Loucy (cell line): ENCODE measurements at regions not wholly inside any gene's neighbourhood (a gene's known extent, or its start where the extent isn't known, plus 50 kb on each side); places are given as distances from the start of the nearest gene placed in this dataset.

Experiments
- H2AFZ ChIP-seq: fragments of 200-600 bp; sonication (generic); 2 replicates; pipeline ENCODE4 v1.6.0; 2016; ENCODE audit warnings: antibody characterized with exemption, mild to moderate bottlenecking, low read length, moderate library complexity
- H3F3A ChIP-seq: fragments of 200-600 bp; 2 replicates; pipeline ENCODE4 v1.6.0; 2016; ENCODE audit warnings: antibody characterized with exemption, low read depth, mild to moderate bottlenecking
- H3K27me3 ChIP-seq: fragments of 200-600 bp; sonication (generic); 2 replicates; pipeline ENCODE4 v1.6.1; 2014; ENCODE audit warnings: low read length, mild to moderate bottlenecking; ENCODE audit not compliant: insufficient read depth, poor library complexity, severe bottlenecking
- H3K36me3 ChIP-seq: fragments of 200-600 bp; sonication (generic); 2 replicates; pipeline ENCODE4 v1.6.1; 2016; ENCODE audit warnings: low read length; ENCODE audit not compliant: insufficient read depth
- H3K4me1 ChIP-seq: fragments of 200-600 bp; sonication (generic); 2 replicates; pipeline ENCODE4 v1.5.1; 2014; ENCODE audit warnings: low read length, mild to moderate bottlenecking; ENCODE audit not compliant: insufficient read depth, poor library complexity, severe bottlenecking
- H3K4me2 ChIP-seq: fragments of 200-600 bp; sonication (generic); 2 replicates; pipeline ENCODE4 v1.6.0; 2014; ENCODE audit warnings: antibody characterized with exemption, low read length, low read depth, mild to moderate bottlenecking; ENCODE audit not compliant: poor library complexity, severe bottlenecking
- H3K4me3 ChIP-seq: fragments of 200-600 bp; sonication (generic); 2 replicates; pipeline ENCODE4 v1.5.1; 2014; ENCODE audit warnings: low read length, mild to moderate bottlenecking, mixed read lengths; ENCODE audit not compliant: poor library complexity, severe bottlenecking
- H3K79me2 ChIP-seq: fragments of 200-600 bp; sonication (generic); 2 replicates; pipeline ENCODE4 v1.6.1; 2014; ENCODE audit warnings: low read length; ENCODE audit not compliant: insufficient read depth
- H3K9ac ChIP-seq: fragments of 200-600 bp; sonication (generic); 2 replicates; pipeline ENCODE4 v1.6.0; 2014; ENCODE audit warnings: mild to moderate bottlenecking, low read depth, low read length, moderate library complexity; ENCODE audit not compliant: poor library complexity, severe bottlenecking
- H3K9me2 ChIP-seq: fragments of 200-600 bp; sonication (generic); replicated peaks from 2 replicates; pipeline ENCODE4 v1.6.1; 2016; ENCODE audit warnings: low read depth, low read length, mixed read lengths
- H3K9me3 ChIP-seq: fragments of 200-600 bp; sonication (generic); 2 replicates; pipeline ENCODE4 v1.6.1; 2014; ENCODE audit warnings: mild to moderate bottlenecking, antibody characterized with exemption, low read length, low read depth; ENCODE audit not compliant: insufficient read depth
- H4K20me1 ChIP-seq: fragments of 200-600 bp; sonication (generic); 2 replicates; pipeline ENCODE4 v1.6.0; 2014; ENCODE audit warnings: antibody characterized with exemption, low read length, mild to moderate bottlenecking; ENCODE audit not compliant: insufficient read depth, poor library complexity, severe bottlenecking
- EZH2phosphoT487 ChIP-seq: fragments of 200-600 bp; IDR thresholded peaks from 2 replicates; pipeline ENCODE4 v1.6.1; 2018; ENCODE audit warnings: antibody characterized with exemption, mild to moderate bottlenecking, moderate library complexity, borderline replicate concordance
- TF ChIP-seq, protein P1 (sequence below): fragments of 200-600 bp; sonication (generic); conservative IDR thresholded peaks from 2 replicates; pipeline ENCODE4 v1.5.1; 2014; ENCODE audit warnings: mild to moderate bottlenecking, antibody characterized with exemption, low read length

DNA sequence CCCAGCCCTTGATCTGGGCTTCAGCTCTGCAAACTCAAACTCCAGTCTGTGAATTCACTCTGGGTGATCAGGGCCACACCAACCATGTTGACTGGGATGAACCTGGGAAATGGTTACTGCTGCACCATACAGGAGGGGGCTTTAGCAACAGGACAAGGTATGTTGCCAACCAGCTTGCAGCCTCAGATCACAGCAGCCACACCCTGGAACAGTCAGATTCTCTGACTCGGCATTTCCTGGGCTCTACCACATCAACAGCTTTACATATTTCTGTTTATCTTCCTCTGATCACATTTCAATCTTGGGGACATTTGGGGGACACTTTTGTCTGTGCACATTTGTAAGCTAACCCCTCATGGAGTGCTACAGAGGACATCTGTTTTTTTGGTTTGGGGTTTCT, 267.0 kb upstream of the NCAM1 start:
- no peaks in the 10 kb centered on the region for H4K20me1 ChIP-seq
- H3K9me3 ChIP-seq = no peaks in the 10 kb centered on the region
- H3K4me3 ChIP-seq = no peak overlapping the region
- H3K9ac ChIP-seq = no peak overlapping the region
- H3K4me1 ChIP-seq = no peaks in the 10 kb centered on the region
- no peaks in the 10 kb centered on the region for H3K36me3 ChIP-seq
- no peaks in the 10 kb centered on the region for H3F3A ChIP-seq
- TF ChIP-seq, protein P1, sequence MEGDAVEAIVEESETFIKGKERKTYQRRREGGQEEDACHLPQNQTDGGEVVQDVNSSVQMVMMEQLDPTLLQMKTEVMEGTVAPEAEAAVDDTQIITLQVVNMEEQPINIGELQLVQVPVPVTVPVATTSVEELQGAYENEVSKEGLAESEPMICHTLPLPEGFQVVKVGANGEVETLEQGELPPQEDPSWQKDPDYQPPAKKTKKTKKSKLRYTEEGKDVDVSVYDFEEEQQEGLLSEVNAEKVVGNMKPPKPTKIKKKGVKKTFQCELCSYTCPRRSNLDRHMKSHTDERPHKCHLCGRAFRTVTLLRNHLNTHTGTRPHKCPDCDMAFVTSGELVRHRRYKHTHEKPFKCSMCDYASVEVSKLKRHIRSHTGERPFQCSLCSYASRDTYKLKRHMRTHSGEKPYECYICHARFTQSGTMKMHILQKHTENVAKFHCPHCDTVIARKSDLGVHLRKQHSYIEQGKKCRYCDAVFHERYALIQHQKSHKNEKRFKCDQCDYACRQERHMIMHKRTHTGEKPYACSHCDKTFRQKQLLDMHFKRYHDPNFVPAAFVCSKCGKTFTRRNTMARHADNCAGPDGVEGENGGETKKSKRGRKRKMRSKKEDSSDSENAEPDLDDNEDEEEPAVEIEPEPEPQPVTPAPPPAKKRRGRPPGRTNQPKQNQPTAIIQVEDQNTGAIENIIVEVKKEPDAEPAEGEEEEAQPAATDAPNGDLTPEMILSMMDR = no peak
- TF ChIP-seq EZH2phosphoT487 = no peak
- no peaks in the 10 kb centered on the region for H3K79me2 ChIP-seq
- no peaks in the 10 kb centered on the region for H3K27me3 ChIP-seq
- H3K4me2 ChIP-seq = no peak overlapping the region
- H2AFZ ChIP-seq = no peak overlapping the region
- 0 out of 2 replicates have a peak, but pooled peaks cover 4% of the 10 kb centered on the region for H3K9me2 ChIP-seq

DNA sequence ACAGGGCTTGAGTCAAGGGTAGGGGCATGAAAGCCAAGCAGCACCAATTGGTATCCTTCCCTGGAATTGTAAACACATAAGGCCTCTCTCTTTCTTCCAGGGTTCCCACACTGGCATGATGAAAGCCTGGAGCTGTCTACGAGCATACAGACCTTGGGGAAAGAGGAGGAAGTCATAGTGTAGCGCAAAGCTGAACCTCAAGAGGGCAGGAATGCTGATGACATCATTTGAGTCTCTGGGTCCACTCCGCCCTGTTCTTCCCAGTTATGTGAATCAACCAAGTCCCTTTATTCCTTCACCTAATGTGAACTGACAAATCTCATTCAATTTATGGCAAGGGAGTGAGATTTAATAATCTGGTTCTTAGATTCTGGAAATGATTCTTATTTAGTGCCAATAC, 266.4 kb upstream of the NCAM1 start:
- Histone ChIP-seq H3K4me2 (no peak overlapping the region), H3K4me3 (no peak overlapping the region), H3K9ac (no peak overlapping the region), H3K9me3 (no peaks in the 10 kb centered on the region), H3F3A (no peaks in the 10 kb centered on the region), H3K36me3 (no peaks in the 10 kb centered on the region), H3K79me2 (no peaks in the 10 kb centered on the region), H3K27me3 (no peaks in the 10 kb centered on the region), H2AFZ (no peak overlapping the region), H3K4me1 (no peaks in the 10 kb centered on the region), H3K9me2 (0 out of 2 replicates have a peak, but pooled peaks cover 4% of the 10 kb centered on the region), H4K20me1 (no peaks in the 10 kb centered on the region)
- TF ChIP-seq, protein P1 = no peak
- TF ChIP-seq EZH2phosphoT487 = no peak

DNA sequence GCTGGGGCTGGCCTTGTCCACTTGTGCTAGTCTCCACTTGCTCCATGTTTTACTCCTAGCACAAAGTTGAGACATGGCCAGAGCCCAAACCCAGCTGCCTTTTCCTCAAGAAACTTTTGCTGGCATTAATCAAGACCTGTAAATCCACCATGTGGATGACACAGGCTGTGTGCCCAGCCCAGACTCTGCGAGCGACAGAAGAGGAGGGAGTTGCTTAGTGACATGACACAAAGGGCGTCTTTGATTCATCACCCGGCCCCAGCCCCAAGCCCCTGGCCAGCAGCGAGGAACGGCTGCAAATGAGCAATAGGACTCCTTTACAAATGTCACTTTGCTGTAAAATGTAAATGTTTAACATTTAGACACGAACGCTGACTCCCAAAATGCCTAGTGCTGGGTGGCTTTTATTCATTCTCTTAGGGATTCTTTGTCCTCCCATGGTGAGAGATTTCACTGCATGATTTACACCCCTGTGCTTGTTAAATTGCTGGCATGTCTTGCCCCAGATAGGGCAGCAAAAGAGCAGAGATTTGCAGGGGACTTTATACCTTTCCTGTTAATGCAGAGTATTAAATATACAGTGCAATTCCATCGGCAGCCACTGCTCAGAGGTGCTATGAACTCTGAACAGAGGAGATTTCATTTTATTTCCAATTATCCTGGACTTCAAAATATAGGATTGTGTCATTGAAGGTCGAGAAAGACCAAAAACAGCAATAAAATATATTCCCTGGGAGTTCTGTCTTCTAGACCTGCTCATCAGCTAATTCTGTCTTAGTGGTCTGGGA, 263.6 kb upstream of the NCAM1 start:
- no peaks in the 10 kb centered on the region for H3K9me3 ChIP-seq
- no peaks in the 10 kb centered on the region for H3F3A ChIP-seq
- no peak overlapping the region for H3K9ac ChIP-seq

More for the DNA sequence above, 263.6 kb upstream of the NCAM1 start:
- no peak overlapping the region for H3K4me3 ChIP-seq
- H3K79me2 ChIP-seq = no peaks in the 10 kb centered on the region
- no peak overlapping the region for H3K4me2 ChIP-seq
- no peak overlapping the region for H2AFZ ChIP-seq
- H3K9me2 ChIP-seq = no peaks in the 10 kb centered on the region
- H3K36me3 ChIP-seq = no peaks in the 10 kb centered on the region
- no peaks in the 10 kb centered on the region for H4K20me1 ChIP-seq
- H3K4me1 ChIP-seq = no peaks in the 10 kb centered on the region
- H3K27me3 ChIP-seq = no peaks in the 10 kb centered on the region
- no peak for TF ChIP-seq EZH2phosphoT487
- TF ChIP-seq, protein P1 = no peak
